ENCODE measurements at regions not wholly inside any gene's neighbourhood (a gene's known extent, or its start where the extent isn't known, plus 50 kb on each side); places are given as distances from the start of the nearest gene placed in this dataset.

DNA sequence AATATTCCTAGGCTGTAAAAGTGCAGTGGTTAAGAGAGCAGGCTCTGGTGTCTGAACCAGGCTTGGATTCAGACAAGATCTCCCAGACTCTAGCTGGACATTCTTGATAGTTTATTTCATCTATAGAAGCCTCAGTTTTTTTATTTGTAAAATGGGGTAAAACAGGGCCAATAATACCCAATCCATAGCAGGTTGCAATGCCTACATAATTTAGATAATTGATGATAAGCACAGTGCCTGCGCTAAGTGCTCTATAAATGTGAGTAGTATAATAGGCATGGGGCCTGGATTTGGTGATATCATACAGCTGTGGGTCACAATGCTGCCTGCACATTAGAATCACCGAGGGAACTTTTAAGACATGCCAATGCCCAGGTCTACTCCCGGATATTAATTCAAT is 603.5 kb downstream of the ISL1 start:
- no peak for TF ChIP-seq KAT7 (CRISPR knock-in tag; IDR thresholded peaks at IDR 0.05; ENCODE audit: borderline replicate concordance)
- TF ChIP-seq, protein P1, sequence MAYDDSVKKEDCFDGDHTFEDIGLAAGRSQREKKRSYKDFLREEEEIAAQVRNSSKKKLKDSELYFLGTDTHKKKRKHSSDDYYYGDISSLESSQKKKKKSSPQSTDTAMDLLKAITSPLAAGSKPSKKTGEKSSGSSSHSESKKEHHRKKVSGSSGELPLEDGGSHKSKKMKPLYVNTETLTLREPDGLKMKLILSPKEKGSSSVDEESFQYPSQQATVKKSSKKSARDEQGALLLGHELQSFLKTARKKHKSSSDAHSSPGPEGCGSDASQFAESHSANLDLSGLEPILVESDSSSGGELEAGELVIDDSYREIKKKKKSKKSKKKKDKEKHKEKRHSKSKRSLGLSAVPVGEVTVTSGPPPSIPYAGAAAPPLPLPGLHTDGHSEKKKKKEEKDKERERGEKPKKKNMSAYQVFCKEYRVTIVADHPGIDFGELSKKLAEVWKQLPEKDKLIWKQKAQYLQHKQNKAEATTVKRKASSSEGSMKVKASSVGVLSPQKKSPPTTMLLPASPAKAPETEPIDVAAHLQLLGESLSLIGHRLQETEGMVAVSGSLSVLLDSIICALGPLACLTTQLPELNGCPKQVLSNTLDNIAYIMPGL (CRISPR knock-in tag; IDR thresholded peaks at IDR 0.05), result no peak
- no peak for TF ChIP-seq RELA (CRISPR knock-in tag; IDR thresholded peaks at IDR 0.05; ENCODE audit: borderline replicate concordance)
- no peak for TF ChIP-seq ZNF232 (CRISPR knock-in tag; IDR thresholded peaks at IDR 0.05)
- TF ChIP-seq TP53 (CRISPR knock-in tag; IDR thresholded peaks at IDR 0.05), result no peak
- TF ChIP-seq ZNF263 (CRISPR knock-in tag; IDR thresholded peaks at IDR 0.05; ENCODE audit: low read depth), result no peak
- TF ChIP-seq ZNF396 (CRISPR knock-in tag; IDR thresholded peaks at IDR 0.05; ENCODE audit: borderline replicate concordance), result no peak
- TF ChIP-seq, protein P2, sequence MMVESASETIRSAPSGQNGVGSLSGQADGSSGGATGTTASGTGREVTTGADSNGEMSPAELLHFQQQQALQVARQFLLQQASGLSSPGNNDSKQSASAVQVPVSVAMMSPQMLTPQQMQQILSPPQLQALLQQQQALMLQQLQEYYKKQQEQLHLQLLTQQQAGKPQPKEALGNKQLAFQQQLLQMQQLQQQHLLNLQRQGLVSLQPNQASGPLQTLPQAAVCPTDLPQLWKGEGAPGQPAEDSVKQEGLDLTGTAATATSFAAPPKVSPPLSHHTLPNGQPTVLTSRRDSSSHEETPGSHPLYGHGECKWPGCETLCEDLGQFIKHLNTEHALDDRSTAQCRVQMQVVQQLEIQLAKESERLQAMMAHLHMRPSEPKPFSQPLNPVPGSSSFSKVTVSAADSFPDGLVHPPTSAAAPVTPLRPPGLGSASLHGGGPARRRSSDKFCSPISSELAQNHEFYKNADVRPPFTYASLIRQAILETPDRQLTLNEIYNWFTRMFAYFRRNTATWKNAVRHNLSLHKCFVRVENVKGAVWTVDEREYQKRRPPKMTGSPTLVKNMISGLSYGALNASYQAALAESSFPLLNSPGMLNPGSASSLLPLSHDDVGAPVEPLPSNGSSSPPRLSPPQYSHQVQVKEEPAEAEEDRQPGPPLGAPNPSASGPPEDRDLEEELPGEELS (CRISPR knock-in tag; IDR thresholded peaks at IDR 0.05), result no peak
- no peak for TF ChIP-seq ZNF219 (CRISPR knock-in tag; IDR thresholded peaks at IDR 0.05; ENCODE audit: borderline replicate concordance)
- TF ChIP-seq NFATC4 (CRISPR knock-in tag; IDR thresholded peaks at IDR 0.05), result no peak
- no peak for TF ChIP-seq ETV6 (CRISPR knock-in tag; IDR thresholded peaks at IDR 0.05)
- no peak for TF ChIP-seq HMGA2 (CRISPR knock-in tag; IDR thresholded peaks at IDR 0.05)
- TF ChIP-seq USF2 (CRISPR knock-in tag; IDR thresholded peaks at IDR 0.05), result no peak
- TF ChIP-seq, protein P3, sequence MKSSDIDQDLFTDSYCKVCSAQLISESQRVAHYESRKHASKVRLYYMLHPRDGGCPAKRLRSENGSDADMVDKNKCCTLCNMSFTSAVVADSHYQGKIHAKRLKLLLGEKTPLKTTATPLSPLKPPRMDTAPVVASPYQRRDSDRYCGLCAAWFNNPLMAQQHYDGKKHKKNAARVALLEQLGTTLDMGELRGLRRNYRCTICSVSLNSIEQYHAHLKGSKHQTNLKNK (CRISPR knock-in tag; IDR thresholded peaks at IDR 0.05), result no peak
- TF ChIP-seq, protein P4, sequence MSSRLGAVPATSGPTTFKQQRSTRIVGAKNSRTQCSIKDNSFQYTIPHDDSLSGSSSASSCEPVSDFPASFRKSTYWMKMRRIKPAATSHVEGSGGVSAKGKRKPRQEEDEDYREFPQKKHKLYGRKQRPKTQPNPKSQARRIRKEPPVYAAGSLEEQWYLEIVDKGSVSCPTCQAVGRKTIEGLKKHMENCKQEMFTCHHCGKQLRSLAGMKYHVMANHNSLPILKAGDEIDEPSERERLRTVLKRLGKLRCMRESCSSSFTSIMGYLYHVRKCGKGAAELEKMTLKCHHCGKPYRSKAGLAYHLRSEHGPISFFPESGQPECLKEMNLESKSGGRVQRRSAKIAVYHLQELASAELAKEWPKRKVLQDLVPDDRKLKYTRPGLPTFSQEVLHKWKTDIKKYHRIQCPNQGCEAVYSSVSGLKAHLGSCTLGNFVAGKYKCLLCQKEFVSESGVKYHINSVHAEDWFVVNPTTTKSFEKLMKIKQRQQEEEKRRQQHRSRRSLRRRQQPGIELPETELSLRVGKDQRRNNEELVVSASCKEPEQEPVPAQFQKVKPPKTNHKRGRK (CRISPR knock-in tag; IDR thresholded peaks at IDR 0.05; ENCODE audit: borderline replicate concordance), result no peak
- TF ChIP-seq CBFB (CRISPR knock-in tag; IDR thresholded peaks at IDR 0.05; ENCODE audit: low read depth), result no peak
- TF ChIP-seq GRHL2 (CRISPR knock-in tag; IDR thresholded peaks at IDR 0.05; ENCODE audit: insufficient replicate concordance, severe bottlenecking), result no peak
- TF ChIP-seq, protein P5, sequence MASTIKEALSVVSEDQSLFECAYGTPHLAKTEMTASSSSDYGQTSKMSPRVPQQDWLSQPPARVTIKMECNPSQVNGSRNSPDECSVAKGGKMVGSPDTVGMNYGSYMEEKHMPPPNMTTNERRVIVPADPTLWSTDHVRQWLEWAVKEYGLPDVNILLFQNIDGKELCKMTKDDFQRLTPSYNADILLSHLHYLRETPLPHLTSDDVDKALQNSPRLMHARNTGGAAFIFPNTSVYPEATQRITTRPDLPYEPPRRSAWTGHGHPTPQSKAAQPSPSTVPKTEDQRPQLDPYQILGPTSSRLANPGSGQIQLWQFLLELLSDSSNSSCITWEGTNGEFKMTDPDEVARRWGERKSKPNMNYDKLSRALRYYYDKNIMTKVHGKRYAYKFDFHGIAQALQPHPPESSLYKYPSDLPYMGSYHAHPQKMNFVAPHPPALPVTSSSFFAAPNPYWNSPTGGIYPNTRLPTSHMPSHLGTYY (CRISPR knock-in tag; IDR thresholded peaks at IDR 0.05), result no peak
- Mint-ChIP-seq H3K27me3 (ENCODE audit: low read depth) (no peaks in the 10 kb centered on the region), H3K4me1 (peaks cover 7% of the 10 kb centered on the region), H3K27ac (no peak overlapping the region), H3K4me3 (no peak overlapping the region), H3K36me3 (no peaks in the 10 kb centered on the region), H3K9me3 (no peaks in the 10 kb centered on the region)
- DNase-seq (ENCODE audit: low spot score), result no peak
- ChIA-PET CTCF (no interaction called here), POLR2A (no interaction called here)
- no peak for ATAC-seq

- Mint-ChIP-seq H3K4me1 (peaks cover 7% of the 10 kb centered on the region), H3K27ac (no peak overlapping the region), H3K4me3 (no peak overlapping the region), H3K9me3 (peaks cover 3% of the 10 kb centered on the region; the same call in 1 of the 2 replicates), H3K27me3 (ENCODE audit: low read depth) (no peaks in the 10 kb centered on the region), H3K36me3 (no peaks in the 10 kb centered on the region)
- ChIA-PET POLR2A (no interaction called here), CTCF (no interaction called here)
- TF ChIP-seq ZNF671 (CRISPR knock-in tag; IDR thresholded peaks at IDR 0.05), result no peak
- TF ChIP-seq ZNF396 (CRISPR knock-in tag; IDR thresholded peaks at IDR 0.05; ENCODE audit: borderline replicate concordance), result no peak
- no peak for TF ChIP-seq SP1 (CRISPR knock-in tag; conservative IDR thresholded peaks at IDR 0.05)
- TF ChIP-seq GRHL2 (CRISPR knock-in tag; IDR thresholded peaks at IDR 0.05; ENCODE audit: insufficient replicate concordance, severe bottlenecking), result no peak
- TF ChIP-seq JAZF1 (CRISPR knock-in tag; IDR thresholded peaks at IDR 0.05), result no peak
- no peak for TF ChIP-seq OVOL2 (CRISPR knock-in tag; IDR thresholded peaks at IDR 0.05; ENCODE audit: borderline replicate concordance)
- TF ChIP-seq, protein P1 (CRISPR knock-in tag; IDR thresholded peaks at IDR 0.05), result no peak
- TF ChIP-seq USF2 (CRISPR knock-in tag; IDR thresholded peaks at IDR 0.05), result no peak
- TF ChIP-seq ETV6 (CRISPR knock-in tag; IDR thresholded peaks at IDR 0.05), result no peak
- DNase-seq (ENCODE audit: low spot score), result no peak
- no peak for ATAC-seq
Measured at GRCh38 chr5:51987239-51987638, 604.0 kb downstream of the ISL1 start.

Measured in WTC11 (cell line).